Endodermal cell (in vitro differentiated cells): ENCODE measurements at regions not wholly inside any gene's neighbourhood (a gene's known extent, or its start where the extent isn't known, plus 50 kb on each side); places are given as distances from the start of the nearest gene placed in this dataset.

Source experiments
- DNase-seq: peaks from one replicate; pipeline ENCODE4 v3.0.0-alpha.2; 2017
- H3K27ac ChIP-seq: 2 replicates; pipeline ENCODE4 v1.5.1; 2013; ENCODE audit warnings: mild to moderate bottlenecking, low read depth, low read length, moderate library complexity
- H3K27me3 ChIP-seq: 2 replicates; pipeline ENCODE4 v1.6.1; 2013; ENCODE audit warnings: mild to moderate bottlenecking, low read length, moderate library complexity; ENCODE audit not compliant: insufficient read depth, control insufficient read depth, poor library complexity, severe bottlenecking
- H3K36me3 ChIP-seq: 2 replicates; pipeline ENCODE4 v1.7.0; 2013; ENCODE audit warnings: mild to moderate bottlenecking, low read length, moderate library complexity; ENCODE audit not compliant: control insufficient read depth, insufficient read depth
- H3K4me1 ChIP-seq: one replicate; pipeline ENCODE4 v1.7.0; 2013; ENCODE audit warnings: low read length; ENCODE audit not compliant: control insufficient read depth, insufficient read depth
- H3K4me3 ChIP-seq: 2 replicates; pipeline ENCODE4 v1.5.1; 2013; ENCODE audit warnings: mild to moderate bottlenecking, low read length, moderate library complexity
- H3K9ac ChIP-seq: 2 replicates; pipeline ENCODE4 v1.6.1; 2013; ENCODE audit warnings: mild to moderate bottlenecking, low read length, moderate library complexity; ENCODE audit not compliant: poor library complexity, severe bottlenecking; ENCODE audit errors: extremely low read depth
- H3K9me3 ChIP-seq: 2 replicates; pipeline ENCODE4 v1.6.1; 2013; ENCODE audit warnings: mild to moderate bottlenecking, low read length, moderate library complexity; ENCODE audit not compliant: control insufficient read depth
- H3K27ac Mint-ChIP-seq: 2 replicates; pipeline ENCODE4 v1.8.0; 2020; ENCODE audit warnings: mixed read lengths
- H3K27me3 Mint-ChIP-seq: 2 replicates; pipeline ENCODE4 v1.8.0; 2021; ENCODE audit warnings: mild to moderate bottlenecking, mixed read lengths; ENCODE audit not compliant: insufficient read depth
- H3K36me3 Mint-ChIP-seq: 2 replicates; pipeline ENCODE4 v1.8.0; 2020; ENCODE audit warnings: low read depth, mixed read lengths
- H3K4me1 Mint-ChIP-seq: 2 replicates; pipeline ENCODE4 v1.8.0; 2020; ENCODE audit warnings: mixed read lengths
- H3K4me3 Mint-ChIP-seq: 2 replicates; pipeline ENCODE4 v1.8.0; 2020; ENCODE audit warnings: mild to moderate bottlenecking, moderate library complexity, mixed read lengths
- H3K9me3 Mint-ChIP-seq: 2 replicates; pipeline ENCODE4 v1.8.0; 2020; ENCODE audit warnings: mild to moderate bottlenecking, mixed read lengths
- CTCF ChIP-seq: fragments of 200-600 bp; sonication (generic); conservative IDR thresholded peaks from 2 replicates; pipeline ENCODE4 v1.5.0; 2021; ENCODE audit warnings: antibody characterized with exemption, mild to moderate bottlenecking
- WGBS, 2 experiments: methylation state at CpG; one replicate each; pipeline versions ENCODE4 v1.1.5 to v1.1.7; 2013; ENCODE audit warnings: missing lambda C conversion rate in 2 of 2, mixed read lengths in 1 of 2; ENCODE audit not compliant: insufficient coverage in 1 of 2, insufficient read length in 1 of 2; 5-methylcytosine and 5-hydroxymethylcytosine counted together

- DNase-seq = no peak
These were observed 78.0 kb downstream of the SLC25A47 start for GRCh38 chr14:100401031-100401692.

GRCh38 chr14:100401792-100402191, 78.7 kb downstream of the SLC25A47 start:
- peaks cover 6% of the 10 kb centered on the region for H3K4me1 Mint-ChIP-seq
- Histone ChIP-seq H3K4me3 (no peak overlapping the region), H3K9me3 (no peaks in the 10 kb centered on the region), H3K4me1 (peaks cover 4% of the 10 kb centered on the region), H3K9ac (no peak overlapping the region), H3K36me3 (no peaks in the 10 kb centered on the region), H3K27me3 (peaks cover 7% of the 10 kb centered on the region), H3K27ac (no peak overlapping the region)
- H3K9me3 Mint-ChIP-seq = no peaks in the 10 kb centered on the region
- no peaks in the 10 kb centered on the region for H3K36me3 Mint-ChIP-seq
- TF ChIP-seq CTCF = no peak
- WGBS, 2 experiments = 82 to 97% methylated on average over 3 of the region's 3 CpGs
- H3K27ac Mint-ChIP-seq = no peak overlapping the region
- no peak overlapping the region for H3K4me3 Mint-ChIP-seq
- H3K27me3 Mint-ChIP-seq = peaks cover 56% of the 10 kb centered on the region
- DNase-seq = no peak

More at GRCh38 chr14:100401031-100401692, 78.0 kb downstream of the SLC25A47 start:
- peaks cover 59% of the 10 kb centered on the region for H3K27me3 Mint-ChIP-seq
- H3K4me1 Mint-ChIP-seq = peaks cover 3% of the 10 kb centered on the region
- no peaks in the 10 kb centered on the region for H3K36me3 ChIP-seq
- H3K9me3 ChIP-seq = no peaks in the 10 kb centered on the region
- H3K27ac ChIP-seq = no peak overlapping the region
- no peak overlapping the region for H3K4me3 ChIP-seq
- WGBS, 2 experiments = 89 to 90% methylated on average over 13 to 17 of the region's 17 CpGs
- no peak overlapping the region for H3K9ac ChIP-seq
- H3K27ac Mint-ChIP-seq = no peak overlapping the region
- no peaks in the 10 kb centered on the region for H3K36me3 Mint-ChIP-seq
- peaks cover 14% of the 10 kb centered on the region for H3K27me3 ChIP-seq
- no peak overlapping the region for H3K4me3 Mint-ChIP-seq
- no peak for TF ChIP-seq CTCF
- peaks cover 4% of the 10 kb centered on the region for H3K4me1 ChIP-seq
- no peaks in the 10 kb centered on the region for H3K9me3 Mint-ChIP-seq

- H3K27ac Mint-ChIP-seq = no peak overlapping the region
- H3K9ac ChIP-seq = no peak overlapping the region
- DNase-seq = no peak
- H3K4me3 ChIP-seq = no peak overlapping the region
- no peaks in the 10 kb centered on the region for H3K9me3 Mint-ChIP-seq
- 69 to 84% methylated on average over 3 to 7 of the region's 7 CpGs for WGBS, 2 experiments
- H3K4me3 Mint-ChIP-seq = no peak overlapping the region
- no peaks in the 10 kb centered on the region for H3K36me3 Mint-ChIP-seq
- TF ChIP-seq CTCF = no peak
- no peaks in the 10 kb centered on the region for H3K27me3 ChIP-seq
- H3K4me1 ChIP-seq = peaks cover 4% of the 10 kb centered on the region
- H3K36me3 ChIP-seq = no peaks in the 10 kb centered on the region
- H3K27me3 Mint-ChIP-seq = peaks cover 49% of the 10 kb centered on the region
- H3K9me3 ChIP-seq = no peaks in the 10 kb centered on the region
- H3K4me1 Mint-ChIP-seq = peaks cover 7% of the 10 kb centered on the region
- H3K27ac ChIP-seq = no peak overlapping the region
These were observed 79.5 kb downstream of the SLC25A47 start for GRCh38 chr14:100402631-100403030.
